Osteocyte (in vitro differentiated cells): ENCODE measurements at regions not wholly inside any gene's neighbourhood (a gene's known extent, or its start where the extent isn't known, plus 50 kb on each side); places are given as distances from the start of the nearest gene placed in this dataset.

Experiments
- DNase-seq: peaks from one replicate; pipeline ENCODE4 v3.0.0; 2021; ENCODE audit warnings: mixed read lengths; ENCODE audit not compliant: unreplicated experiment; ENCODE audit errors: extremely low spot score
- H3K27ac Mint-ChIP-seq: one replicate; pipeline ENCODE4 v1.8.0; 2021; ENCODE audit warnings: mild to moderate bottlenecking, mixed read lengths; ENCODE audit not compliant: unreplicated experiment
- H3K27me3 Mint-ChIP-seq: one replicate; pipeline ENCODE4 v1.8.0; 2021; ENCODE audit warnings: mixed read lengths; ENCODE audit not compliant: unreplicated experiment
- H3K36me3 Mint-ChIP-seq: one replicate; pipeline ENCODE4 v1.8.0; 2021; ENCODE audit warnings: mixed read lengths; ENCODE audit not compliant: unreplicated experiment
- H3K4me1 Mint-ChIP-seq: one replicate; pipeline ENCODE4 v1.8.0; 2021; ENCODE audit warnings: mixed read lengths; ENCODE audit not compliant: unreplicated experiment
- H3K4me3 Mint-ChIP-seq: one replicate; pipeline ENCODE4 v1.8.0; 2021; ENCODE audit warnings: mild to moderate bottlenecking, moderate library complexity, mixed read lengths; ENCODE audit not compliant: unreplicated experiment
- H3K9me3 Mint-ChIP-seq: one replicate; pipeline ENCODE4 v1.8.0; 2021; ENCODE audit warnings: mixed read lengths; ENCODE audit not compliant: unreplicated experiment
- CTCF ChIP-seq: fragments of 200-600 bp; sonication (generic); IDR thresholded peaks from 2 replicates; pipeline ENCODE4 v1.5.0; 2021; ENCODE audit warnings: antibody characterized with exemption, mild to moderate bottlenecking, moderate library complexity

DNA sequence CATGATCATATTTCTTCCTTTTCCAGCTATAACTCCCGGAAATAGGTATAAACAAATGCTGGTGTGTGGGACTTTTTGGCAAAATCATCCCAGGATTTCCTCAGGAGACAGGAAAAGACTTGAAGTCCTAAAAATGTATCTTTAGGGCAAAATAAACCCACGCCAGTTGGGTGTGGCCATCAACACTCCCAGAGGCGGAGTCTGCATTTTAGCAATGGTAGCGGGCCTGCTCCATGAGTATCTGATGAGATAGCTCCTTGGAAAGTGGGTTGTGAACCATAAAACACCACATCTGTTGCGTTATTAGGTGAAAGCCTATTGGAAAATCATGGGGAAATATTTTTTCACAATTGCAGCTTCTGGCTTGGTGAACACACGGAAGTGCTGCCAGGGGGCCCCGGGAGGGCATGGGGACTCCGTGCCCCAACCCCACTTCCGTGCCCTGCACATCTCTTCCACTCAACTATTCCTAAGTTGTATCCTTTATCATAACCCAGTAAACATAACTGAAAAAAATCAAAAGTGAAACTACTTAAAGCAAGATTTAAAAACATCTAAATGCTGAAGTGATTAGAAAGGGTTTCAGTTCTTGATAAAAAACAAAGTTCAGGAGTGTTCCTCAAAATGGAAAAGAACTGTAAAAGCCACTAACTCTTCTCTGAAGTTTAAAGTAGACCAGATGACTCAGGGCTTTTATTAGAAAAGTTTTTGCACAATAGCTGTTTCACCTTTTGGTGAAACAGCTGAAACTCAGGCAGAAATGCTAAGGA lies 111.2 kb downstream of the LRRC70 start:
- no peak for DNase-seq
- Mint-ChIP-seq H3K27ac (no peak overlapping the region), H3K4me3 (no peak overlapping the region), H3K36me3 (no peaks in the 10 kb centered on the region), H3K9me3 (no peaks in the 10 kb centered on the region), H3K4me1 (peaks cover 3% of the 10 kb centered on the region), H3K27me3 (no peaks in the 10 kb centered on the region)
- no peak for TF ChIP-seq CTCF

GRCh38 chr5:62686692-62687091 lies 108.1 kb downstream of the LRRC70 start:
- no peaks in the 10 kb centered on the region for H3K27me3 Mint-ChIP-seq
- H3K4me1 Mint-ChIP-seq = peaks cover 3% of the 10 kb centered on the region
- no peak overlapping the region for H3K27ac Mint-ChIP-seq
- H3K36me3 Mint-ChIP-seq = no peaks in the 10 kb centered on the region
- H3K4me3 Mint-ChIP-seq = no peak overlapping the region
- no peak for TF ChIP-seq CTCF
- H3K9me3 Mint-ChIP-seq = no peaks in the 10 kb centered on the region
- no peak for DNase-seq

GRCh38 chr5:62685221-62685620 lies 106.6 kb downstream of the LRRC70 start:
- DNase-seq = no peak
- Mint-ChIP-seq H3K36me3 (no peaks in the 10 kb centered on the region), H3K9me3 (peaks cover 3% of the 10 kb centered on the region), H3K27ac (no peak overlapping the region), H3K4me1 (peaks cover 3% of the 10 kb centered on the region), H3K4me3 (no peak overlapping the region), H3K27me3 (no peaks in the 10 kb centered on the region)
- TF ChIP-seq CTCF = no peak

DNA sequence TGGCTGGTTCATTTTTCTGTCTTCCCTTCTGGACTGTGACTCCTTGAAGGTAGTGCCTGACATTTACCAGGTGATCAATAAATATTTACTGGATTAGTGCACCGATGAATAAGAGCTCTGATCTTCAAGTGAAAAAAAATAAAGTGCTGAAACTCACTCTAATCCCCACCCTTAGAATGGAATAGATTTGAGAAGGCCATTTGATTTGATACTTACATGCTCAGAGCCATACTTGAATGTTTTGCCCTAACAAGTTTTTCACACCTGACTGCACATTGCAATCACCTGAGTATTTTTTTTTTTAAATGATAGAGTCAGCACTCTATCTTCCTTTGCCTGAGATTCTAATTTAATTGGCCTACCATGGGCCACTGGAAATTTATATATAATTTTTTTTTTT lies 105.7 kb downstream of the LRRC70 start:
- H3K9me3 Mint-ChIP-seq = peaks cover 8% of the 10 kb centered on the region
- H3K27me3 Mint-ChIP-seq = no peaks in the 10 kb centered on the region
- no peak overlapping the region for H3K4me3 Mint-ChIP-seq
- TF ChIP-seq CTCF = no peak
- no peaks in the 10 kb centered on the region for H3K4me1 Mint-ChIP-seq
- no peaks in the 10 kb centered on the region for H3K36me3 Mint-ChIP-seq
- no peak overlapping the region for H3K27ac Mint-ChIP-seq
- no peak for DNase-seq

DNA sequence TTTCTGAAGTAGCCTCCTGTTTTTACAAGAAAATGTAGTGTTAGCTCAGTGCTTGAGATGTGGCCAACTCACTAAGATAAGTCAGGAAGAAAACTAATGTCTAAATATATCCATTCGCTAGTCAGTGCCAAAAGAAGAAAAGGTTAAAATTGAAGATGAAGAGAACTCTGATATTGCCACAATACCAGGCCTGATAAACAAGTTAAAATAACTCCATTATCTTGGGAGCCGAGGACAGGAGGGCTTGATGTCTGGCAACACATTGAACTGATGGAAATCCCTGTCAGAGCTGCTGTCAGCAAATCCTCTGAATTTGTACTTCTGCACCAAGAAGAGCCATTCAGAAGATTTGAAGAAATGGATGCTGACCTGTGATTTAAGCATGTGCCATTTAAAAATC lies 103.4 kb downstream of the LRRC70 start:
- TF ChIP-seq CTCF = no peak
- Mint-ChIP-seq H3K4me3 (no peak overlapping the region), H3K27me3 (no peaks in the 10 kb centered on the region), H3K9me3 (peaks cover 12% of the 10 kb centered on the region), H3K36me3 (no peaks in the 10 kb centered on the region), H3K4me1 (no peaks in the 10 kb centered on the region), H3K27ac (no peak overlapping the region)
- no peak for DNase-seq
